Stimulated activated naive CD8-positive, alpha-beta T cell treated with anti-CD3 and anti-CD28 coated beads, Interleukin-15, Interleukin-2, amounts not matched to agents 100 ng/mL and 50 ng/mL, for 24 hours (primary cell): ENCODE measurements at regions not wholly inside any gene's neighbourhood (a gene's known extent, or its start where the extent isn't known, plus 50 kb on each side); places are given as distances from the start of the nearest gene placed in this dataset.
"Not testable (repeated sequence)": the region's sequence is repeated elsewhere in the genome, so short reads cannot be mapped to it uniquely, and the experiment has no call there.

Source experiments
- H3K27ac Mint-ChIP-seq: one replicate; pipeline ENCODE4 v1.8.0; 2021; ENCODE audit warnings: mild to moderate bottlenecking, mixed read lengths
- H3K27me3 Mint-ChIP-seq: one replicate; pipeline ENCODE4 v1.8.0; 2021; ENCODE audit warnings: mixed read lengths
- H3K36me3 Mint-ChIP-seq: one replicate; pipeline ENCODE4 v1.8.0; 2021; ENCODE audit warnings: low read depth, mixed read lengths
- H3K4me1 Mint-ChIP-seq: one replicate; pipeline ENCODE4 v1.8.0; 2021; ENCODE audit warnings: low read depth, mixed read lengths
- H3K4me3 Mint-ChIP-seq: one replicate; pipeline ENCODE4 v1.8.0; 2021; ENCODE audit warnings: mild to moderate bottlenecking, mixed read lengths
- H3K9me3 Mint-ChIP-seq: one replicate; pipeline ENCODE4 v1.8.0; 2021; ENCODE audit warnings: mixed read lengths

DNA sequence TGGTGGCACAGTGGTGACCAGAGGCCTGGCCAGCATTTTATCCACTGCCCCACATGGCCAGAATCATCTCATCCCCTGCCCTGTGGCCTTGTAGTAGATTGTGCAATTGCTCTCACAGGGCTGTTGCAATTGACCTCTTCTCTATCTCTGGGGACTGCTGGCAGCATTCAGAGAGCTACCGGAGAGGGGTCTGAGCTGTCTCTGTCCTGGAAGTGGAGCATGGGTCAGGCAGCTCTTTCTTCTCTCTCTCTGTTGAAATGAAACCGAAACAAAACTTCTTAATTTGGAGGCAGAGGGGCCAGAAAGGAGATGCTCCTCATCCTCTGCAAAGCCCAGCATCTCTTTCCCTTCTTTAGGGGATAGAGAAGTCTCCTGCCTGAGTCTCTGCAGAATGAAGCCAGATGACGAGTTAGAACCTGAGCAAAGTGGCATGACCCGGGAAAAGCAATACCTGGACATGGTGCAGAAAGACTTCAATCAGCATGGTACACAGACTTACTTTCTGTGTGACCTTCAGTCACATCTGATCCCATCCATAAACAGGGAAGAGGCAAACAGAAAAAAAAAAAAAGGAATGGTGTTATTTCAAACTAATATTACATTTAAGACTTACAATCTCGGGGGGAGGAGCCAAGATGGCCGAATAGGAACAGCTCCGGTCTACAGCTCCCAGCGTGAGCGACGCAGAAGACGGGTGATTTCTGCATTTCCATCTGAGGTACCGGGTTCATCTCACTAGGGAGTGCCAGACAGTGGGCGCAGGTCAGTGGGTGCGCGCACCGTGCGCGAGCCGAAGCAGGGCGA lies 144.5 kb upstream of the BCL6 start:
- Mint-ChIP-seq H3K36me3 (no peaks in the 10 kb centered on the region), H3K9me3 (no peaks in the 10 kb centered on the region), H3K27ac (no peak overlapping the region), H3K27me3 (no peaks in the 10 kb centered on the region), H3K4me3 (no peak overlapping the region), H3K4me1 (peaks cover 6% of the 10 kb centered on the region)

- not testable (repeated sequence) for H3K4me1 Mint-ChIP-seq, H3K4me3 Mint-ChIP-seq, H3K36me3 Mint-ChIP-seq, H3K9me3 Mint-ChIP-seq, H3K27ac Mint-ChIP-seq, H3K27me3 Mint-ChIP-seq
Measured at GRCh38 chr3:187890405-187890752, 145.1 kb upstream of the BCL6 start.

DNA sequence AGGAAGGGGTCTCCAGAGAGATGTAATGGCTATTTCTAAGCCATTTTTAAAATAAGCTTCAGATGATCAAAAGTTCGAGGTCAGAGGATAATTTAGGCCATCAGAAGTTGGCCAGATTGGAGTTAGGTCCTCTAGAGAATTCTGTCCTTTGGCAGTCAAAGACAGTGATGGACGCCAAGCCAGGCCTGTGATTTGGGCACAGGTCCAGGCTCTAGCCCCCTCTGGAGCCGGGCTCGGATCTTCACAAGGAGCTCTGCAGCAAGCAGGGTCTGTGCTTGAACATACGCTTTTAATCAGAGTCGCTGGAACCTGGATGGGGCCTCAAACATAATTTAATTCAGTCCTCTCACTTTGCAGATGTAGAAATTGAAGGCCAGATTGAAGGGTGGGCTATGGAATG lies 151.4 kb upstream of the BCL6 start:
- Mint-ChIP-seq H3K4me1 (peaks cover 7% of the 10 kb centered on the region), H3K4me3 (no peak overlapping the region)

GRCh38 chr3:187899246-187899645 lies 154.0 kb upstream of the BCL6 start:
- Mint-ChIP-seq H3K9me3 (no peaks in the 10 kb centered on the region), H3K27me3 (peaks cover 5% of the 10 kb centered on the region), H3K27ac (no peak overlapping the region), H3K36me3 (no peaks in the 10 kb centered on the region), H3K4me1 (peaks cover 10% of the 10 kb centered on the region), H3K4me3 (no peak overlapping the region)

More for the DNA sequence above, 151.4 kb upstream of the BCL6 start:
- Mint-ChIP-seq H3K27me3 (peaks cover 5% of the 10 kb centered on the region), H3K9me3 (no peaks in the 10 kb centered on the region), H3K27ac (no peak overlapping the region), H3K36me3 (no peaks in the 10 kb centered on the region)

- Mint-ChIP-seq H3K36me3 (no peaks in the 10 kb centered on the region), H3K4me1 (peaks cover 10% of the 10 kb centered on the region), H3K4me3 (no peak overlapping the region), H3K27me3 (peaks cover 5% of the 10 kb centered on the region), H3K27ac (no peak overlapping the region), H3K9me3 (no peaks in the 10 kb centered on the region)
Measured at GRCh38 chr3:187900993-187901755, 155.9 kb upstream of the BCL6 start.

- Mint-ChIP-seq H3K27me3 (peaks cover 5% of the 10 kb centered on the region), H3K4me1 (peaks cover 10% of the 10 kb centered on the region), H3K36me3 (no peaks in the 10 kb centered on the region), H3K9me3 (no peaks in the 10 kb centered on the region), H3K4me3 (no peak overlapping the region), H3K27ac (no peak overlapping the region)
Measured at GRCh38 chr3:187902041-187902471, 156.8 kb upstream of the BCL6 start.

- H3K36me3 Mint-ChIP-seq: no peaks in the 10 kb centered on the region
- H3K4me1 Mint-ChIP-seq: peaks cover 10% of the 10 kb centered on the region
- no peak overlapping the region for H3K4me3 Mint-ChIP-seq
Measured at GRCh38 chr3:187902936-187903335, 157.7 kb upstream of the BCL6 start.

DNA sequence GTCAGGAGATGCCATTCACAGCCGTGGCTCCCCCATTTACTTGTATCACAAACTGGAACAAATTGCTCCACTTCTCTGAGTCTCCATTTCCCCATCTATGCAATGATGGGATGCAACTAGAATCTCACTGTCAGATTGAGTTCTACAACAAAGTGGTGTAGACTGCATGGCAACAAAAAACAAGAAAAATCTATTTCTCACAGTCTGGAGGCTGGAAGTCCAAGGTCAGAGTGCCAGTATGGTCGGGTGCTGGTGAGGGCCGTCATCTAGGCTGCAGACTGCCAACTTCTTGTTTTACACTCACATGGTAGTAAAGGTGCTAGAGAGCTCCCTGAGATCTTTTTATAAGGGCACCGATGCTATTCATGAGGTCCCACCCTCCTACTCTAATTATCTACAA lies 158.4 kb upstream of the BCL6 start:
- H3K4me3 Mint-ChIP-seq: no peak overlapping the region
- H3K27ac Mint-ChIP-seq: no peak overlapping the region
- no peaks in the 10 kb centered on the region for H3K36me3 Mint-ChIP-seq
- H3K4me1 Mint-ChIP-seq: peaks cover 10% of the 10 kb centered on the region
- no peaks in the 10 kb centered on the region for H3K9me3 Mint-ChIP-seq
- H3K27me3 Mint-ChIP-seq: peaks cover 5% of the 10 kb centered on the region

More at GRCh38 chr3:187902936-187903335, 157.7 kb upstream of the BCL6 start:
- no peaks in the 10 kb centered on the region for H3K9me3 Mint-ChIP-seq
- no peak overlapping the region for H3K27ac Mint-ChIP-seq
- H3K27me3 Mint-ChIP-seq: peaks cover 5% of the 10 kb centered on the region

DNA sequence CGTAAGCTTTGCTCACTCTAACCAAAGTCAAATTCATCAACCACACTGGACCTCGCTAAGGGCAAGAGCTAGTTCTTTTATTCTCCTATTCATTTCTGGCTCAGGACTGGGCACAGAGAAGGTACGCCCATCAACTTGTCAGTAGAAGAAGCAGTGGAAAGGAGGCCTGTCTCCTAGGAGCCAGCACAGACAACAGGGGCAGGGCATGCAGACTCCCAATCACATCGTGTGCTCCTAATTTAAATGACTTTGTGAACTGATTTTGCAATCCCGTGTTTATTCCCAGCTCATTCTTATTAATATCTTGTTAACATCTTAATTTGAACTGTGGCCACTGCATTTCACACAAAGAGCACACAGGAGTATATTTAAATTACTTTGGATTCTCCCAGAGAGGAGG lies 161.1 kb upstream of the BCL6 start:
- Mint-ChIP-seq H3K27ac (no peak overlapping the region), H3K27me3 (no peaks in the 10 kb centered on the region), H3K36me3 (no peaks in the 10 kb centered on the region), H3K4me3 (no peak overlapping the region), H3K4me1 (peaks cover 16% of the 10 kb centered on the region), H3K9me3 (no peaks in the 10 kb centered on the region)

DNA sequence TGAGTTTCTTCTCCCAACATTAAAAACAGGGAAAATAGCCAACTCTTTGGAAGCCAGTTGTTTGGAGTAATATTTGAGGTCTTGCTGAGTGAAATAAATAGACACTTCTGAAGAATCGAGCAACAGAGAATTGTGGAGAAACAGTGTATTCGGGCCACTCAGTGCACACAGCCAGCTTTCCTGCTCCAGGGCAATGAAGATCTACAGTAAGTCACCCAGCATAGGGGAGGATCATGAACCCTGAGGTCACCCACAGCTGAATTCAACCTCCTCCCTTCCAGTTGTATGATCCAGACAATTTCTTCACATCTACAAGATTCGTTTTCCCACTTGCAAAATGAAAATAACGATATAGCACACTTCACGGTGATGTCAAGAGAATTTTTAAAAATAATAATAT lies 161.7 kb upstream of the BCL6 start:
- Mint-ChIP-seq H3K27me3 (no peaks in the 10 kb centered on the region), H3K4me1 (peaks cover 11% of the 10 kb centered on the region), H3K27ac (no peak overlapping the region), H3K4me3 (no peak overlapping the region), H3K36me3 (no peaks in the 10 kb centered on the region), H3K9me3 (no peaks in the 10 kb centered on the region)

- Mint-ChIP-seq H3K27me3 (no peaks in the 10 kb centered on the region), H3K4me3 (no peak overlapping the region), H3K4me1 (peaks cover 18% of the 10 kb centered on the region), H3K9me3 (no peaks in the 10 kb centered on the region), H3K36me3 (no peaks in the 10 kb centered on the region), H3K27ac (no peak overlapping the region)
Measured at GRCh38 chr3:187909866-187910265, 164.6 kb upstream of the BCL6 start.

GRCh38 chr3:187912007-187912406 lies 166.7 kb upstream of the BCL6 start:
- Mint-ChIP-seq H3K27ac (no peak overlapping the region), H3K9me3 (no peaks in the 10 kb centered on the region), H3K4me1 (peaks cover 35% of the 10 kb centered on the region), H3K4me3 (no peak overlapping the region), H3K36me3 (no peaks in the 10 kb centered on the region), H3K27me3 (no peaks in the 10 kb centered on the region)

DNA sequence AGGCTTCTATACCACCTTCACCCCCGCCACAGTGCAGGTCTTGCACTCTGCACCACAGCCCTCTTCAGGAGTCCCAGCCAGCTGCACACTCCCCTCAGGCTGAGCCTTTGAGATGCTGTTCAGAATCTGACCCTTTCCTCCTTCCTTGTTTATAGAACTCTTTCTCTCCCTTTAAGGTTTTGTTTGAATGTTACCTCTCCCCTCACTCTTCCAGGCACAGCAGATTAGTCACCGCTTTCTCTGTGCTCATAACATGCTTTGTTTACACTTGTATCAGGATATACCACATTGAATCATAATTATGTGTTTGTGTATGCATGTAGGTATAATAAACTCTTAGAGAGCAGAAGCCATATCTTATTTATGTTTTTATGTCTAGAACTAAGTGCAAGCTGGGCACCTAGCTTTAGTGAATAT lies 168.4 kb upstream of the BCL6 start:
- no peak overlapping the region for H3K27ac Mint-ChIP-seq

GRCh38 chr3:187914231-187914630 lies 169.0 kb upstream of the BCL6 start:
- Mint-ChIP-seq H3K27me3 (no peaks in the 10 kb centered on the region), H3K27ac (no peak overlapping the region), H3K4me3 (no peak overlapping the region), H3K9me3 (no peaks in the 10 kb centered on the region), H3K36me3 (no peaks in the 10 kb centered on the region), H3K4me1 (peaks cover 57% of the 10 kb centered on the region)

More for the DNA sequence above, 168.4 kb upstream of the BCL6 start:
- no peaks in the 10 kb centered on the region for H3K36me3 Mint-ChIP-seq
- no peak overlapping the region for H3K4me3 Mint-ChIP-seq
- no peaks in the 10 kb centered on the region for H3K27me3 Mint-ChIP-seq
- H3K9me3 Mint-ChIP-seq: no peaks in the 10 kb centered on the region
- H3K4me1 Mint-ChIP-seq: peaks cover 51% of the 10 kb centered on the region

- H3K27ac Mint-ChIP-seq: no peak overlapping the region
- no peaks in the 10 kb centered on the region for H3K9me3 Mint-ChIP-seq
Measured at GRCh38 chr3:187916072-187916471, 170.8 kb upstream of the BCL6 start.

More at GRCh38 chr3:187916072-187916471, 170.8 kb upstream of the BCL6 start:
- H3K27me3 Mint-ChIP-seq: no peaks in the 10 kb centered on the region
- H3K4me1 Mint-ChIP-seq: peaks cover 64% of the 10 kb centered on the region
- H3K4me3 Mint-ChIP-seq: no peak overlapping the region
- no peaks in the 10 kb centered on the region for H3K36me3 Mint-ChIP-seq
